HepG2 (cell line): ENCODE measurements at regions not wholly inside any gene's neighbourhood (a gene's known extent, or its start where the extent isn't known, plus 50 kb on each side); places are given as distances from the start of the nearest gene placed in this dataset.
A peak's percentile ranks its signal among the peaks of the same experiment; 100 is the strongest.

Source experiments
- ATAC-seq: fragments of 200-7000 bp; cut with Tn5 transposase; 3 replicates; pipeline ENCODE4 v1.9.1; 2020; ENCODE audit warnings: mild to moderate bottlenecking, moderate library complexity
- BruUV-seq: library from RNA; stranded (reverse); fragments of 400-500 nt; replicated peaks from 2 replicates; lab custom pipeline; 2021; lab: Mats Ljungman, UMichigan
- CTCF ChIA-PET: fragments of 300-600 bp; formaldehyde crosslinking; extraction: SDS; loops from one replicate; lab custom pipeline; 2021; ENCODE audit warnings: low total read pairs, inconsistent platforms, low intra/inter-chr PET ratio; lab: Yijun Ruan, JAX
- POLR2A ChIA-PET: fragments of 350-600 bp; sonication (Branson Sonifier 250); formaldehyde crosslinking; loops from one replicate; lab custom pipeline; 2020; ENCODE audit warnings: antibody characterized with exemption, inconsistent platforms; lab: Yijun Ruan, JAX
- DNase-seq: peaks from one replicate; pipeline ENCODE4 v3.0.0-alpha.2; 2015; ENCODE audit warnings: low spot score
- FAIRE-seq: peaks from 3 replicates; lab custom pipeline; 2011; peaks lifted over from hg19 to GRCh38; lab: Jason Lieb, UNC
- H2AFZ ChIP-seq: one replicate; pipeline ENCODE4 v1.6.1; 2011; ENCODE audit warnings: low read length, inconsistent platforms
- H3K27ac ChIP-seq: fragments of 300-600 bp; 3 replicates; pipeline ENCODE4 v1.8.0; 2011; ENCODE audit warnings: mixed run types, mild to moderate bottlenecking, mixed read lengths, low read length, inconsistent platforms; ENCODE audit not compliant: insufficient read depth; ENCODE audit errors: extremely low read length
- H3K27me3 ChIP-seq, 2 experiments: fragments of 200-600 bp in 1 of 2; 2 replicates in 1 of 2; 3 replicates in 1 of 2; pipeline versions ENCODE4 v1.6.0 to v1.8.0; 2011; ENCODE audit warnings: low read length in 2 of 2, mild to moderate bottlenecking in 2 of 2, moderate library complexity in 2 of 2, inconsistent platforms in 1 of 2; ENCODE audit not compliant: insufficient read depth in 2 of 2, control insufficient read depth in 1 of 2
- H3K36me3 ChIP-seq, 2 experiments: fragments of 200-600 bp in 1 of 2; replicated peaks in 1 of 2; 2 replicates in 1 of 2; 3 replicates in 1 of 2; pipeline versions ENCODE4 v1.5.1 to v1.8.0; 2011; ENCODE audit warnings: low read length in 2 of 2, inconsistent platforms in 1 of 2; ENCODE audit not compliant: insufficient read depth in 2 of 2, control insufficient read depth in 1 of 2
- H3K4me1 ChIP-seq: 2 replicates; pipeline ENCODE4 v1.5.1; 2012; ENCODE audit warnings: low read length, inconsistent platforms; ENCODE audit not compliant: insufficient read depth
- H3K4me2 ChIP-seq: 2 replicates; pipeline ENCODE4 v1.6.0; 2011; ENCODE audit warnings: low read depth, low read length, inconsistent platforms
- H3K4me3 ChIP-seq, 3 experiments: fragments of 200-600 bp in 1 of 3; sonication (generic), shearing (Covaris generic) in 1 of 3; replicated peaks in 1 of 3; 2 replicates each; pipeline ENCODE4 v1.5.1; 2011 to 2016; ENCODE audit warnings: low read length in 3 of 3, inconsistent platforms in 2 of 3, low read depth in 2 of 3, mild to moderate bottlenecking in 2 of 3, control low read depth in 1 of 3, mixed read lengths in 1 of 3; ENCODE audit not compliant: insufficient read depth in 1 of 3
- H3K79me2 ChIP-seq: one replicate; pipeline ENCODE4 v1.6.1; 2011; ENCODE audit warnings: low read length, inconsistent platforms; ENCODE audit not compliant: insufficient read depth
- H3K9ac ChIP-seq: 2 replicates; pipeline ENCODE4 v1.6.0; 2011; ENCODE audit warnings: mild to moderate bottlenecking, low read depth, low read length, inconsistent platforms; ENCODE audit not compliant: insufficient read depth
- H3K9me3 ChIP-seq: 2 replicates; pipeline ENCODE4 v1.5.1; 2012; ENCODE audit warnings: mild to moderate bottlenecking, low read length
- H4K20me1 ChIP-seq: 2 replicates; pipeline ENCODE4 v1.6.0; 2011; ENCODE audit warnings: inconsistent platforms, mild to moderate bottlenecking, low read length, moderate library complexity; ENCODE audit not compliant: insufficient read depth
- ATAD3A ChIP-seq: sonication (generic); formaldehyde crosslinking; IDR thresholded peaks from 2 replicates; pipeline ENCODE4 v1.4.0; 2020; ENCODE audit warnings: missing genetic modification reagents
- FOXP4 ChIP-seq: sonication (generic); formaldehyde crosslinking; IDR thresholded peaks from 2 replicates; pipeline ENCODE4 v1.4.0; 2020; ENCODE audit warnings: missing genetic modification reagents
- MAFK ChIP-seq, 2 experiments: IDR thresholded peaks in 1 of 2; conservative IDR thresholded peaks in 1 of 2; 2 replicates each; pipeline ENCODE4 v1.6.1; 2011; ENCODE audit warnings: improper control_type of control experiment in 2 of 2, low read length in 2 of 2
- SRY ChIP-seq: sonication (generic); formaldehyde crosslinking; IDR thresholded peaks from 2 replicates; pipeline ENCODE4 v1.8.0; 2022; ENCODE audit warnings: mild to moderate bottlenecking, missing genetic modification reagents
- SSRP1 ChIP-seq: IDR thresholded peaks from 2 replicates; pipeline ENCODE4 v1.6.1; 2016; ENCODE audit warnings: control low read depth
- ZBTB26 ChIP-seq: IDR thresholded peaks from 2 replicates; pipeline ENCODE4 v1.6.1; 2016; ENCODE audit warnings: missing compliant biosample characterization, missing genetic modification reagents, borderline replicate concordance
- ZBTB34 ChIP-seq: sonication (generic); formaldehyde crosslinking; IDR thresholded peaks from 2 replicates; pipeline ENCODE4 v1.8.0; 2022; ENCODE audit warnings: mild to moderate bottlenecking, missing genetic modification reagents
- ZFP36L2 ChIP-seq: sonication (generic); formaldehyde crosslinking; IDR thresholded peaks from 2 replicates; pipeline ENCODE4 v1.4.0; 2020; ENCODE audit warnings: missing genetic modification reagents
- WGBS: methylation state at CpG from one replicate; pipeline ENCODE4 v1.1.6; 2017; ENCODE audit warnings: low lambda C conversion rate; 5-methylcytosine and 5-hydroxymethylcytosine counted together
- in situ Hi-C: cut with HindIII; loops from 2 replicates; pipeline ENCODE4 v1.10.0; 2017; ENCODE audit warnings: low pct_unique_long_range_greater_than_20kb; ENCODE audit not compliant: extremely low pct_ligation_motif_present
- intact Hi-C: fragments of 100-400 bp; cut with micrococcal nuclease; formaldehyde crosslinking; loops from one replicate; pipeline ENCODE4 v1.10.0; 2022; ENCODE audit not compliant: unreplicated experiment

DNA sequence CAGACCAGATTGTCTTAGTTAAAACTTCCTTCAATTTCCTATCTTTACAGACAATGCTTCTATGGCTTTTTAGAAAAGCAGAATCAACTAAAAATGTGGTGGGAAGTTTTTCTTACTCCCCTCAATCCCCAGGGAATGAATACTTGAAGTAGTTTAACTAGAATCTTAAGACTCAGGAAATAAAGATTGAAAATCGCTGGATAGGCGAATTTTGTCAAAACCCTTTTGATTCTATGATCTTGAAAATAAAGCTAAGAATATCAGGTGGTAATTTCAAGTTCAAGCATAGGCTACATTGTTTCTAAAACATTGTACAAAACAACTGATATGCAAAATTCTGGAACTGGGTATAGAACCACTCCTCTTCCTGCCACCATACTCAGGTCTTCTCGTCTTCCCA, 276.5 kb upstream of the GK2 start:
- H3K4me3 ChIP-seq, result no peak overlapping the region
- intact Hi-C loops (no loop called here), in situ Hi-C loops (no loop called here)
- no peaks in the 10 kb centered on the region for H3K4me1 ChIP-seq
- WGBS, result under 1% methylated on average over 3 of the region's 3 CpGs
- H3K4me2 ChIP-seq, result no peak overlapping the region
- no peaks in the 10 kb centered on the region for H3K27me3 ChIP-seq
- no peak for FAIRE-seq
- no peak overlapping the region for H2AFZ ChIP-seq
- BruUV-seq, result no TSS peak
- CTCF ChIA-PET, result no interaction called here
- no peak overlapping the region for H3K9ac ChIP-seq
- TF ChIP-seq ZBTB34 (CRISPR knock-in tag) (no peak), ATAD3A (CRISPR knock-in tag) (no peak), MAFK (conservative IDR thresholded peaks at IDR 0.05 in 1 of 2, IDR thresholded peaks at IDR 0.05 in 1 of 2; ENCODE audit: low read length in 2 of 2) (peak in 1 of 2 experiments; percentile 24; a peak in 1 of 4 replicates)
- TF ChIP-seq, all 625 proteins: peak for 1
- Histone ChIP-seq H3K79me2 (no peaks in the 10 kb centered on the region), H3K9me3 (no peaks in the 10 kb centered on the region), H4K20me1 (no peaks in the 10 kb centered on the region), H3K27ac (no peak overlapping the region), H3K36me3 (no peaks in the 10 kb centered on the region)
- DNase-seq, result no peak
- POLR2A ChIA-PET, result no interaction called here
- ATAC-seq, result no peak

GRCh38 chr4:79682801-79683530, 274.9 kb upstream of the GK2 start:
- ATAC-seq, result no peak
- Histone ChIP-seq H3K4me3 (no peak overlapping the region), H4K20me1 (no peaks in the 10 kb centered on the region), H3K4me2 (no peak overlapping the region), H3K27ac (no peak overlapping the region), H3K79me2 (no peaks in the 10 kb centered on the region), H3K9ac (no peak overlapping the region), H3K9me3 (no peaks in the 10 kb centered on the region), H3K27me3 (no peaks in the 10 kb centered on the region), H3K36me3 (no peaks in the 10 kb centered on the region), H2AFZ (no peak overlapping the region), H3K4me1 (no peaks in the 10 kb centered on the region)
- no TSS peak for BruUV-seq
- WGBS, result 11% methylated on average over 5 of the region's 6 CpGs
- no peak for DNase-seq
- FAIRE-seq, result no peak
- intact Hi-C loops, result no loop called here
- POLR2A ChIA-PET, result no interaction called here
- in situ Hi-C loops, result no loop called here
- CTCF ChIA-PET, result no interaction called here
- no peak for TF ChIP-seq ZBTB26 (CRISPR knock-in tag)
- TF ChIP-seq ZFP36L2 (CRISPR knock-in tag), result no peak
- TF ChIP-seq SRY (CRISPR knock-in tag), result no peak
- no peak for TF ChIP-seq FOXP4 (CRISPR knock-in tag)
- TF ChIP-seq SSRP1, result no peak
